C1 segment of cervical spinal cord (tissue), 14 donors: ENCODE measurements at regions not wholly inside any gene's neighbourhood (a gene's known extent, or its start where the extent isn't known, plus 50 kb on each side); places are given as distances from the start of the nearest gene placed in this dataset.
"Not testable (repeated sequence)": the region's sequence is repeated elsewhere in the genome, so short reads cannot be mapped to it uniquely, and the experiment has no call there.

ENCODE experiments used
- DNase-seq, 14 donors: peaks; one replicate each; lab custom pipeline; 2025; lab: John Stamatoyannopoulos, UW

GRCh38 chr2:144924827-144925226 is 404.9 kb upstream of the ZEB2 start:
- no peak for DNase-seq

- no peak for DNase-seq
Measured at GRCh38 chr2:144922519-144922918, 402.6 kb upstream of the ZEB2 start.

GRCh38 chr2:144920755-144921530 is 401.0 kb upstream of the ZEB2 start:
- DNase-seq: no peak

GRCh38 chr2:144914622-144915318 is 394.9 kb upstream of the ZEB2 start:
- DNase-seq: no peak

- no peak for DNase-seq
Measured at GRCh38 chr2:144914113-144914512, 394.2 kb upstream of the ZEB2 start.

- DNase-seq: no peak
Measured at GRCh38 chr2:144912206-144912605, 392.3 kb upstream of the ZEB2 start.

- DNase-seq: no peak
Measured at GRCh38 chr2:144905956-144906355, 386.0 kb upstream of the ZEB2 start.

GRCh38 chr2:144904612-144905011 is 384.7 kb upstream of the ZEB2 start:
- no peak for DNase-seq

- not testable (repeated sequence) for DNase-seq
Measured at GRCh38 chr2:144903045-144903444, 383.1 kb upstream of the ZEB2 start.

GRCh38 chr2:144901386-144901785 is 381.5 kb upstream of the ZEB2 start:
- not testable (repeated sequence) for DNase-seq

GRCh38 chr2:144896341-144896740 is 376.4 kb upstream of the ZEB2 start:
- no peak for DNase-seq

- DNase-seq: no peak
Measured at GRCh38 chr2:144894612-144895599, 375.0 kb upstream of the ZEB2 start.

GRCh38 chr2:144893464-144893863 is 373.5 kb upstream of the ZEB2 start:
- no peak for DNase-seq

- no peak for DNase-seq
Measured at GRCh38 chr2:144890828-144891227, 370.9 kb upstream of the ZEB2 start.

GRCh38 chr2:144889348-144889747 is 369.4 kb upstream of the ZEB2 start:
- DNase-seq: no peak

- peak in 8 of 14 donors; percentile 5 to 33 (median 21) for DNase-seq
Measured at GRCh38 chr2:144886862-144887261, 366.9 kb upstream of the ZEB2 start.

GRCh38 chr2:144877893-144878292 is 358.0 kb upstream of the ZEB2 start:
- DNase-seq: no peak

- DNase-seq: no peak
Measured at GRCh38 chr2:144876013-144876412, 356.1 kb upstream of the ZEB2 start.

GRCh38 chr2:144875290-144875969 is 355.5 kb upstream of the ZEB2 start:
- no peak for DNase-seq

GRCh38 chr2:144865670-144866069 is 345.8 kb upstream of the ZEB2 start:
- no peak for DNase-seq

GRCh38 chr2:144859716-144860115 is 339.8 kb upstream of the ZEB2 start:
- no peak for DNase-seq
